Fibroblast of skin of scalp (primary cell): ENCODE measurements at regions not wholly inside any gene's neighbourhood (a gene's known extent, or its start where the extent isn't known, plus 50 kb on each side); places are given as distances from the start of the nearest gene placed in this dataset.
"Not testable (repeated sequence)": the region's sequence is repeated elsewhere in the genome, so short reads cannot be mapped to it uniquely, and the experiment has no call there.

Experiments
- DNase-seq: peaks from one replicate; pipeline ENCODE4 v3.0.0-alpha.2; 2013

DNA sequence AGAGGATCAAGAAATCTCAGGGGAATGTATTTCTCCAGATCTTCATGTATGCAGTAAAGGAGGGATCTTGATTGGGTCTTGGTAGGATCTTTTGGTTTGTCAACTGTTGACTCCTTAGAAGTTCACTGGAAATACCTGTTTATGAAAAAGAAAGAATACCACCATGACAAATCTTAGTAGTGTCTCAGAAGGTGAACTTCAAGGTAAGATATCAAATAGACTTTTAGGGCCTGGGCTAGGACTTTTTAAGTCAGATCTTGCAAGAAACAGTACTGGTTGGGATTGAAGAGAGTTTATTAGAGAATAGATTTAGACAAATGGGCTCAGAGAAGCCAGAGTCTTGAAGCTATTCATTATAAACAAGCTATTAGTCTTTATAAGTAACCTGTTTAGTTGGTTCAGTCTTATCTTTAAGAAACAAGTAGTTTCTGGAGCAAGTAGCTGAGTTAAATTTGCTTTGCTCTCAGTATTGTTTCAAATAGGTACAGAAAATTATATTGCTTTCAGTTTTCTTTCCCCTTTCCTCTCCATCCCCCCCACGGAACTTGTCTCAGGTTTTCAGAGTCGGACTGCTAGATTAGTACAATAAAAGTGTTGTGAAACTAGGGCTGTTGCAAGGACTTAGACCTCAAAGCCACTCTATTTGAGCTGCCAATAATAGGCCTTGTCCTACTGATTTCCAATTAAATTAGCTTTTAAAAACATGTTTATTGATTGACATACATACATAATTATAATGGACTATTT lies 529.1 kb upstream of the CITED2 start:
- no peak for DNase-seq

DNA sequence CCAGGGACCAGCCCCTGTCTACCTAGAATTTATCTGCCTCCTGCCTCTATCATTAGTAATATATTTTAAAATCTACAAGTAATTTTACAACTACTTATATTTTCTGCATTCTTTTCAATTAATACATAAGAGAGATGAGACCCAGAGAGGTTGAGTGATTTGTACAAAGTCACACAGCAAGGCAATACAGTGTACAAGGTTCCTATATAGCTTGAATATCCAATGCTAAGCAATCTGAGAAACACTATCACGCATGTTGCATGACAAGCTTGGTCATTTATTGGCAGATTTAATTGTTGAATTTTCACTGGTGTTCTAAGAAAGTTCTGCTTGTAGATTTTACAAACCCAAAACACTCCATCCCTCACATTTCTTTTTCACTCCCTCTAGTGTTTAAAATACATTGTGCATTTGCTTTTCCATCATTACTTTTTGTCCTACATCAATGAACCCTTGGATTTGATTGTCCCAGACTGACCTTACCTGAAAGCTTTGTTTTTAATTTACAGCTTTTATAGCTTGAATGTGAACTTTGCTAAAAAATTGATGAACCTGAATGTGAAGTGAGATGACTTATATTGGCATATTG lies 520.9 kb upstream of the CITED2 start:
- no peak for DNase-seq

DNA sequence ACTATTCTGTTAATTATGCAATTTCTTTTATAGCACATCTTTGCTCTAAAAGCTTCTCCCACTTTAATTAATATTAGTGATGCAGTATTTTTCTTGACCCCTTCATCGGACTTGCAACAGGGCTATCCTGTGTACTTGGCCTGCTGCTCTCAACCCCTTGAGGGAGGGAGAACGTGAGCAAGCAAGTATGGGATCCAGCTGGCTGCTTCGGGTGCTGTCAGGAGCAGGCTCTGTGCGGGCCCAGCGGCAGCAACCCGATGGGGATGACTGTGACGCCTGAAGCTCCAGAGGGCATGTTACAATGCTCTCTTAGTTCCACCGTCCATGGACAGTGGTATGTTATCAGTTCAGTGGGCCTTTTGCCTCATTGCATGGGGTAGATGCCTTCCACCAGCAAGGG lies 519.8 kb upstream of the CITED2 start:
- DNase-seq, result no peak

DNA sequence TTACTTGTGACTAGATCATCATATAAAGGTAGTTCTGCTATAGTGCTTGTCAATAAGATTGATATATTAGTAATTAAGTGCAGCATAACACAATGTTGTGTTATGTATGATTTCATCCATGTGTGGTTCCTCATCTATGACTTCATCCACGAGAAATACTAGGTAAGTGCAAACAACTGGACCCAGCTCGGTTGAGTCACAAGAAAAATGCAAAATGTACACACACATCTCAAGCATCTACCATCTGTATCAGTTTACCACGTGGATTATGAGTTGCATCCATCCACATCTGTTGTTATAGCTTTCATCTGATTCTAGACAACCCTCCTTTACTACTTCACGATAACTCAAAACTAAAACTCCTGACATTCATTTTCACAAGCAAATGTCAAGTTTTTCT lies 517.0 kb upstream of the CITED2 start:
- peak; percentile 33 for DNase-seq

DNA sequence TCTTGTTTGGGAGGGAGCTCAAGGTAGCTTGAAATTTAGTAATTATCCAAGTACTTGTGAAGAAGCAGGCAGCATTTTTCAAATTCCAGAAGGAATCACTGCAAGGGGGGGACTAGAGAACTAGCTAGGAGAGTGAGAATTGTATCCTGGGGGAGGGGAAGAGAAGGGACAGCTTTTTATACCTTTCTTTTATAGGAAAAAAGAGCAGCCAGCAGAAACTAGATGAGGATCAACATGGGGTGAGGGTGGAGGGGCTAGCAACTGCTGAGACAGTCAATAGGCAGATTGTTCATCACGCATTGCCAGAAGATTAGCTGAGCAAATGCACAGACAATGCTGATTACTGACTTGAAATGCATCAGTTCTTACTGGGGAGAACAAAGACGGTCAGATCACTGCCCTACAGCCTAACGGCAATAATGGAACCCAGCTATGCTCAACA lies 514.3 kb upstream of the CITED2 start:
- DNase-seq, result peak; percentile 55

DNA sequence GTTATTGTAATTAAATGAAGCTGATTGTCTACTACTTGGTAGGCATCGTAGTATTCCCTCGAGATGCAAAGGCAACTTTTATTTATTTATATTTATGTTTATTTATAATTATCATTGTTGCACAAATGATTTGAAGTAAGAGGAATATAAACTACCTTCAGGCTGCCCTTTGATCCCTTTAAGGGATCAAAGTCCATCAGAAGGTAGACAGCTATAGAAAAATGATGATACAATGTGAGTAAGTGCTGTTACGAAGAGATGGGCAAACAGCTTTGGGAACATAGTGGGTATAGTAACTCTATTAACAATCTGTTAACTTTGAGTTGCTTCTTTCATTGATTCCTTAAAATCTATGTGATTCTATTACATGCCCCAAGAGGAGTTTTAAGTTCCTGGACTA lies 512.8 kb upstream of the CITED2 start:
- DNase-seq, result no peak

DNA sequence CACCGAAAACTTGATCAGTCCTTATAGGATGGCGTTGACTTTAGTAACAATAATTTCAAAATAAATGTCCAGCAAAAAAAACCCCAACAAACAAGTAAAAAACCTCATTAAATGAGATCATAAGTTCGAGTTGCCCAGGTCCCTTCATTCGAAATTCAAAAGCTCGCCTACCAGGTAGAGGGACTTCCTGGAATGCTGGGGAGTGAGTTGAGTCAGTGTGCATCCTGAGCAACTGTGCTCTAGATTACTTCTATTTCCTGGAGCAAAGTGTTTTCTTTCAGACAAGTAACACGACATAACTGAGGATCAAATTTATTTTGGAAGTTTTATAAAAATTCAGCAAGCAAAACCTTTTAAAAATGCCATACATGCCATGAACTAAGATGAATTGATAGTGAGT lies 511.9 kb upstream of the CITED2 start:
- DNase-seq, result no peak

DNA sequence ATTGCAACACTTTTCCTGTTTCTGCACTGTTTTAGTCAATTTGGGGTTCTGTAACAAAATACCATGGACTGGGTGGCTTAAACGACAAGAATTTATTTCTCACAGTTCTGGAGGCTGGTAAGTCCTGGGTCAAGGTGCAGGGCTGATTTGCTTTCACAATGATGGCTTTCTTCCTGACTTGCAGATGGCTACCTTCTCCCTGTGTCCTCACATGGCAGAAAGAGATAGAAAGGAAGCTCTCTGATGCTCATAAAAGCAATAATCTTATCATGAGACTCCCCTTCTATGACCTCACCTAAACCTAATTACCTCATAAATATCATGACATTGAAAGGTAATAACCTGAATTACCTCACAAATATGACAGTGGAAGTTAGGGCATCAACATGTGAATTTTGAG lies 511.5 kb upstream of the CITED2 start:
- no peak for DNase-seq

DNA sequence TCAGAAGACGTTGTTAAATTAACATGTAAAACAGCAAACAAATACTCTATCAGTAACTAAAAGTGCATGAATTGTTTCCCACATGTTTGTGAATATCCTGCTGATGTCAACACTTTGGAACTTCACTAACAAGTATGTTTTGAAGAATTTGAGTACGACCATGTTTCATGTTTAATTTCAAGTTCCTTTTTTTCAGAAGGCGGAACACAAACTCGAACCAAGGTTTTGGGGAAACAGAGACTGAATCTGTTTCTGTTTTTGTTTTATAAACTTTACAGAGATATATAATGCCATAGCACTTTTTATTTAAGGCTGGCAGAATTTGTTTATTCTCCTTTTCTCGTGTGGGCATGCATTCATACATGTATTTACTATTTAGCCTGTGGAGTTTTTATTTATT lies 509.3 kb upstream of the CITED2 start:
- DNase-seq, result no peak

DNA sequence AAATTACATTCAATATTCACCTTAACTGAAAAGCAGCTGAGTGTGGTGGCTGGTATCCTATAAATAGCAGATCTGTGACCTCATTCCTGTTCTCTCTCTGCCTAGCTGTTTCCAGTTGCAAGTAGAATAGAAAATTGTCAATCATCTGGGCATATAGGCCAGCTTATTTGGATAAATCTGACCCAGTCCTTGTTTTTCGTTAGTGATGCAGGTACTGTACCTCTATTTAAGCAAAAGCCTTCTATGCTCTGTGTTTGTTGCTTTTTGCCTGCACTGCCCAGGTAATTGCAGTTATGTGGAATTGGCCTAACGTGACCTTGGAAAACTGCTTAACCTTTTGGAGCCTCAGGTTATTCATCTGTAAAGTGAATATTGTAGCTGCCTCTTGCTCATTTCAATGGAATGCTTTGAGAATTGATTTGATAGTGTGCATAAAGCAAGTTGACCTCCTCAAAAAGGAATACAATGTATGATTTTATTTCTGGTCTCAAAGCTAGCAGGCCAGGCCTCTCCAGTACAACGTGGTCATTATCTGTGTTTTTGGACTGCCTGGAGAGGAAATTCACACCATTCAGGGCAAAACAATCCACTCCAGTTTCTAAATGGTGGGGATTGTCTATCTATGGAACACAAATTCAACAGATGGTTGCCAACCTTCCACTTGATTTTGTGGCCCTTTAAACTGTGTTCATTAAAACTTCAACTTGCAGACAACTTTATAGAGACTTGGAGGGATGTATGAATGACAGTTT lies 508.7 kb upstream of the CITED2 start:
- DNase-seq, result no peak

DNA sequence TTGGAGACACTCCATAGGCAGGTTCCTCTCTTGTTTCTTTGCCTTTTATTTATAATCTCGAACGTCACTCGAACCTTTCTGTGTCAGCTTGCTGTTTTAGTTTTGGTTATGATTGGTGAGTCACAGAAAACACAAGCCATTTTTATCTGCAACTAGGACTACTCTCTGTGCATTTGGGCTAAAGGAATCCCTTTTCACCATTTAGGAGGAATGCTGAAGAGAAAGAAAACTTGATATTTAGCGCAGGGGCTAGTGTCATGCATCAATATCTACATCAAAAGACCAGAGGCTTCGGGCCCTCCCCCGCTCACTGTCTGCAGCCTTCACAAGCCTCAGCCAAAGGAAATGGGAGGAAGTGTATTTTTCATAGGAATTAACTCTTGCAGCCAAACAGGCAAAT lies 507.8 kb upstream of the CITED2 start:
- DNase-seq, result peak; percentile 57

DNA sequence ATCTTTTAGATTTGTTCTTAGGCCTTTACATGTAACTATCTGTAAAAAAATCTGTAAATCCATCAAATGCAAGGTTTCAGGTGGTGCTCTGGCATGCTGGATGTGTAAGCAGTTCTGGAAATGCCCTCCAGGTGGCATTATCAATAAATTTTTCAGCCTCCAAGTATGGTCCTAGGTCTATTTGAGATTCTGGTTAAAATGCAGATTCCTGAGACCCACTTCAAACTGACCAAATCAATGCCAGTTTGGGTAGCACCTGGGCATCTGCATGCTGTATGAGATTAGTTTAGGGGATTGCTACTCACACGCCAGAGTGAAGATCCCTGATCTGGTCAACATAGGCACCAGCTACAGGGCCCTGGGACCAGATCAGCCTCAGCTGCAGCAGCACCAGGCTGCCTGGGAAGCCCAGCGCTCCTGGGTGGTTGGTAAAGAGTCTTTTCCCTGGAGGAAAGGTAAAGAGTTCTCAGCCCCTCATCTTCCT lies 507.3 kb upstream of the CITED2 start:
- DNase-seq, result peak; percentile 48

DNA sequence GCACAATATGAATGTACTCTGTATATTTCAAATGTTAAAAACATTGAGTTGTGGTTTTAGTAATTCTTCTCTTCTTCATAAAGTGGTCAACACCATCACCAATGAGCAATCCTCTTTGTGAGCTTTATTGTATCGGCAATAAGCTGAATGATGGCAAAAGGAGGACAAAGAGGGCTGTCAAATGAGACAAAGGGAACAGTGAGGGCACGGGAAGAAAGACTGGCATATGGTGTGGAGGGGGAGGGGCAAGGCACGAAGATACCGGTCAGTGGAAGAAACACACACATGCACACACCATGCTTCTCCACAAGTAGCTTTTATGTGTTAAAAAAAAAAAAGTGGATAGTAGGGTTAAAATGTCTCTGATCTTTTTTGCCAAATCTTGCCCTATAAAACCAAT lies 506.8 kb upstream of the CITED2 start:
- no peak for DNase-seq

DNA sequence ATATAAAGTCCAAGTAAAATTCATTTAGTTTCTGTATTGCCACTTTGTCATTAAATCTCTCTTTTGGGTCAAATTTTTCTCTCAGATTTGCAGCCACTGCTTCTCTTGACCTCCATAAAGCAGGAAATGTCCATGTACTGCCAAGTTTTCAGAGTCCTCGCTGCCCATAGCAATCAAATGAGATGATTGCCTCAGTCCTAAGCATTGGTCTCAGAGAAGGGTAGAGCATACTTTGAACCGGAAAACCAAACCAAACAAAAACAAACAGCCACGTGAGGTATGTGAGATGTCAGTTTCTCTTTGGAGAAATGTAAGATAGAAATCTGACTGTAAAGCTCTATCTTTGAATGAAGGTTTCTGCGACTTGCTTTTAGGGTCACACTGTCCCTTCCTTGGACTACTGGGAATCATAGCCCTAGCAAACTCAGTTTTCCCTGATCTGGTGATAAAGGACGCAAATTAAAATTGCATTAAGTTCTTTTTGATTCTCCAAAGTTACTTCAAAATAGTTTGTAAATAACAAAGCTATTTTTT lies 505.4 kb upstream of the CITED2 start:
- DNase-seq, result no peak

DNA sequence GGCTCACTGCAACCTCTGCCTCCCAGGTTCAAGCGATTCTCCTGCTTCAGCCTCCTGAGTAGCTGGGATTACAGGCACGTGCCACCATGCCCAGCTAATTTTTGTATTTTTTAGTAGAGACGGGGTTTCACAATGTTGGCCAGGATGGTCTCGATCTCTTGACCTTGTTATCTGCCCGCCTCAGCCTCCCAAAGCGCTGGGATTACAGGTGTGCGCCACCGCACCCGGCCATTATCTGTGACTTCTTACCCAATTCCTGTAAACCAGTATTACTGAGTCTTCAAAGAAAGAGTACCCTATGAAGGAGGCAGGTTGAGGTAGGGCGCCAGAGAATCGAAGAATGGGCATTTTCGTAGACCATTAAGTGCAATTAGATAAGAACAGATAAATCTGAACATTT lies 504.8 kb upstream of the CITED2 start:
- not testable (repeated sequence) for DNase-seq

DNA sequence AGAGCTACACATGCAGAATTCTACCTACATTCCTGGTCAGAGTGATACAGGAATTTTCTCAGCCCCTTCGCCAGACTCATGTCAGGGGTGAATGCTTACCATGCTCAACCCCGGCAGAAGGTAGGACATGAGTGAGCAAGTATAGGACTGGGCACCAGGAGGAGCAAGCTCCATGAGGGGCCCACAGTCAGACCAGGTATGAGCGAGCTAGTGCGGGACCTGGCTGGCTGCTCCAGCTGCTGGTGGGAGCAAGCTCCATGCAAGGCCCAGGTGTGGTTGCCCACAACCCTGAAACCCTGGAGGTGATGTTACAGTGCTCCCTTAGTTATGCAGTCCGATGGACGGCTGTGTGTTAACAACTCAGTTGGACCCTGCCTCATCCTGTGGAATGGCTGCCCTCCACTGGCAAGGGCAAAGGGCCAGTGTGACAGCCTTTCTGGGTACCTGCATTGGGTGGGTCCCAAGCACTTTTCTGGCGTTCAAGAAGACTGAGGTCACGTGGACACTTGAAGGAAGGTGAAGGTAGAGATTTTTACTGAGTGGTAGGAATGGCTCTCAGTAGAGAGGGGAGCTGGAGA lies 503.5 kb upstream of the CITED2 start:
- no peak for DNase-seq

DNA sequence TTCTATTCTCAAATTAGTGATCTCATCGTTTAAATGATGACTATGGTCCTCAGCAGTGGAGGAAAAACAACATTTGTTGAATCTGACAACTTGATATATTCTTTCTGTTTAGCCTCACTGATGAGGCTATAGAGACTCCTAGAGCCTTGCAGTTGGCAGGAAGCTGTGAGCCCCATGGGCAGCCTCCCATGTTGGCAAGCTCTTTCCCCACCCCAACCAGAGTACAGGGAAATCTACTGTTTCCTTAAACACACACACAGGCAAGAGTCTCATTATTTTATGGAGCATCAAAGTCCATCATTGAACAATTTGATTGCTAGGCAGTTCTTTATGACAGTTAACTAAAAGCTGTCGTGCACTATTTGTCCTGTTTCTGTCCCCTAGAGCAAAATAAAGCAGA lies 498.2 kb upstream of the CITED2 start:
- no peak for DNase-seq

DNA sequence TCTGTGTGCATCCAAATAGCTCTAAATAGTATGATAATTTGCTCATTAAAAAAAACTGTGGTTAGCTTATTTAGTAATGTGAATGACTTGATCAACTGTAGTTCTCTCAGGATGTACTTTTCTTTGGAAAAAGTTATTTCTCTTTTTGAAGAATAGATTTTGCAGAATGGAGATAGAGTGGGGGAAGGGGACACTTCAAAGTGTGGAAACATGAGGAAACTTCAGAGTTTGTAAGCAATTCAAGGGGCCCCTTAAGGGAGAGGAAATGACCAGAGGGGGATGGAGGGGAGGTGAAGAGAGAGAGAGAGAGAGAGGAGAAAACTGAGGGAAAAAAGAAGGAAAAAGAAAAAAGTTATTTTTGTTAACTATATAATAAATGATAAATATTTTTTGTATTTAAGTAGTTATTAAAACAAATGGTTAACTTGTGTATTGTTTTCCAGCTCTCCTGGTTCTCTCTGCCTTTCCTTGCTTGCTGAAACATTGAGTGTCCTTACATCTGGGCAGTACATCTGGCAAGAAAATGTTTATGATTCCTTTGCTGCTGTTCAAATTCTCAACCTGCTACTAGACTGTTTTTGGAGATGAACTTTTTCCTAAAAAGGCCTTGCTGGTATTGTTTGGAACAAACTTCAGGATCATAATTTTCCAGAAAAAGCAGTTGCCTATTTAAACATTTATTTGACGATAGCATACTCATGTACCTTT lies 497.5 kb upstream of the CITED2 start:
- no peak for DNase-seq

DNA sequence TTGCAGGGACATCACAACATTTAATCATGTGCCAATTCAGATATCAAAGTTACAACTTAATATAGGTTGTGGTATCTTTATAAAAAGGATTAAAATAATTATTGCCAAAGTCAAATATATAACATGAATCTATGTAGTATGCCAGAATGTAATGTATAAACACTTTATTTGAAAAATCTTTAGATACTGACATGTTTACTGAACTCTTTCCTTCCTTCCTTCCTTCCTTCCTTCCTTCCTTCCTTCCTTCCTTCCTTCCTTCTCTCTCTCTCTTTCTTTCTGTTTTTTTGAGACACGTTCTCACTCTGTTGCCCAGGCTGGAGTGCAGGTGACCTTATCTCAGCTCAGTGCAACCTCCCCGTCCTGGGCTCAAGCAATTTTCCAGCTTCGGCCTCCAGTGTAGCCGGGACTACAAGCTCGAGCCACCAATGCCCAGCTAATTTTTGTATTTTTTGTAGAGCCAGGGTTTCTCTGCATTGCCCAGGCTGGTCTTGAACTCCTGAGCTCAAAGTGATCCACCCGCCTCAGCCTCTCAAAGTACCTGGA lies 496.8 kb upstream of the CITED2 start:
- DNase-seq, result no peak

DNA sequence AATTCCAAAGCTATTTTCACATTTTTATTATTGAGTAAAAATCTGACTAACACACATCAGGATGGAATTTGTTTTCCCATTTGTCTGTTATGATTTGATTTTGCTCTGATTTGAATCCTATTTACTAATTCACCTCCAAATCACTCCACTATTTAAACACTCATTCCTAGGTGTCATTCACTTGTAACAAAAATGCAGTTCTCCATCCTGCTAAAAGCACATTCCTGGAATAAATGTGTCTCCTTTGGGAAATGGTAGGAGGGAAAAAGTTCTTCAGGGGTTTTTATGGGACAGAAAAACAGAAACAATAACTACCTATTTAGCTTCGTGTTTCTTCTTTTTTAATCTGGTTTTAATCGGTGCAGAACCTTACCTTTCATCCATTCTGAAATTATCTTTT lies 494.1 kb upstream of the CITED2 start:
- peak; percentile 42 for DNase-seq

DNA sequence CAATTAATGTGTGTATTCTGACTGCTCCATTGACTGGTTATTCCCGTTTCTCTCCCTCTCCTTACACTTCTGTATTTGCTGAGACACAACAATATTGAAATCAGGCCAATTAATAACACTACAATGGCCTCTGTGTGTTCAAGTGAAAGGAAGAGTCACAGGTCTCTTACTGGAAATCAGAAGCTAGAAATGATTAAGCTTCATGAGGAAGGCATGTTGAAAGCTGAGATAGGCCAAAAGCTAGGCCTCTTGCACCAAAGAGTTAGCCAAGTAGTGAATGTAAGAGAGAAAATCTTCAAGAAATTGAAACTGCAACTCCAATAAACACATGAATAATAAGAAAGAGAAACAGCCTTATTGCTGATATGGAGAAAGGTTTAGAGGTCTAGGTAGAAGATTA lies 489.5 kb upstream of the CITED2 start:
- no peak for DNase-seq

DNA sequence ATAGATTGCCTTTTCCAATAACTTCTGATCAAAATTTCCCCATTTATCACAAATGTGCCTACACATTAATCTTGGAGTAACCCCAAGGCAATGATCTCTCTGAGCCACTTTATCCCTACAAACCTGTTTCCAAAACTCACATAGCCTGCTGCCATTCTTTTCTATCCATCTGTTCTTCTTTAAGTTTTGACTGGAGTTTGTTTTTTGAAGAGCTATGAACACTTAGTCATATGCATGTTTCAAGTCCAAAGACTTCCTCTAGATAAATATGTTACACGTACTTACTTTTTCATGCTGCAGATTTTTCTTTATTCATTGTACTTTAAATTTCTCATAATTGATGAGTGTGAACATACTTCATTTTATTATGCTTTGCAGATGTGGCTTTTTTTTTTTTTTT lies 488.9 kb upstream of the CITED2 start:
- DNase-seq, result peak; percentile 78
